Left ventricle myocardium inferior (tissue), 1 donor: ENCODE measurements at regions not wholly inside any gene's neighbourhood (a gene's known extent, or its start where the extent isn't known, plus 50 kb on each side); places are given as distances from the start of the nearest gene placed in this dataset.

ENCODE experiments used
- DNase-seq: peaks from one replicate; pipeline ENCODE4 v3.0.0-alpha.2; 2020
- H3K27ac ChIP-seq: fragments of 200-600 bp; replicated peaks from 2 replicates; pipeline ENCODE4 v1.8.0; 2021
- H3K27me3 ChIP-seq: fragments of 200-600 bp; 2 replicates; pipeline ENCODE4 v1.8.0; 2021; ENCODE audit warnings: low read depth
- H3K36me3 ChIP-seq: fragments of 200-600 bp; 2 replicates; pipeline ENCODE4 v1.8.0; 2021
- H3K4me1 ChIP-seq: fragments of 200-600 bp; 2 replicates; pipeline ENCODE4 v1.8.0; 2021
- H3K4me3 ChIP-seq: fragments of 200-600 bp; 2 replicates; pipeline ENCODE4 v1.8.0; 2021; ENCODE audit warnings: mild to moderate bottlenecking, moderate library complexity
- H3K9me3 ChIP-seq: fragments of 200-600 bp; replicated peaks from 2 replicates; pipeline ENCODE4 v1.8.0; 2021
- intact Hi-C: fragments of 100-400 bp; cut with micrococcal nuclease; formaldehyde crosslinking; loops from one replicate; pipeline ENCODE4 v1.11.0; 2022
- TF ChIP-seq, protein P1 (sequence below): fragments of 200-600 bp; IDR thresholded peaks from 2 replicates; pipeline ENCODE4 v1.8.0; 2021; ENCODE audit warnings: antibody characterized with exemption, mild to moderate bottlenecking, borderline replicate concordance
- donor health status: DM: no; HTN: yes; CAD: no; lungs with severe emphysema.

DNA sequence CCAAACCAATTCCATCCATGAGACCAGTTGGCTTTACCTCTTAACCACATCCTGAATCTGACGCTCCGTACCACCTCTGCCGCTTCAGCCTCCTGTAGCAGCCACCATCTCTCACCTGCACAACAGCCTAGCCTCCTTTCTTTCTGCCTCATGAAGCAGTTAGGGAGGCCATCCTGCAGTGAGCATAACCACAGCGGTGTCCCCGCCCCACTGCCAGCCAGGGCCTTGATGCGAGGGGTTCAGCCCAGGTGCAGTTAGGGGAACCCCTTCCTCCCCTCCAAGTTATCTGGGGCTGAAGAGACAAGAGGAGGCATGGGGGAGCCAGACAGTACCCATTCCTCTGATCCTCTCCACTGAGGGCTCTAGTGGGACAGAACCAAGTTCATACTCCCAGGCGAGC lies 167.0 kb downstream of the C5orf15 start:
- no peak overlapping the region for H3K4me3 ChIP-seq
- TF ChIP-seq, protein P1, sequence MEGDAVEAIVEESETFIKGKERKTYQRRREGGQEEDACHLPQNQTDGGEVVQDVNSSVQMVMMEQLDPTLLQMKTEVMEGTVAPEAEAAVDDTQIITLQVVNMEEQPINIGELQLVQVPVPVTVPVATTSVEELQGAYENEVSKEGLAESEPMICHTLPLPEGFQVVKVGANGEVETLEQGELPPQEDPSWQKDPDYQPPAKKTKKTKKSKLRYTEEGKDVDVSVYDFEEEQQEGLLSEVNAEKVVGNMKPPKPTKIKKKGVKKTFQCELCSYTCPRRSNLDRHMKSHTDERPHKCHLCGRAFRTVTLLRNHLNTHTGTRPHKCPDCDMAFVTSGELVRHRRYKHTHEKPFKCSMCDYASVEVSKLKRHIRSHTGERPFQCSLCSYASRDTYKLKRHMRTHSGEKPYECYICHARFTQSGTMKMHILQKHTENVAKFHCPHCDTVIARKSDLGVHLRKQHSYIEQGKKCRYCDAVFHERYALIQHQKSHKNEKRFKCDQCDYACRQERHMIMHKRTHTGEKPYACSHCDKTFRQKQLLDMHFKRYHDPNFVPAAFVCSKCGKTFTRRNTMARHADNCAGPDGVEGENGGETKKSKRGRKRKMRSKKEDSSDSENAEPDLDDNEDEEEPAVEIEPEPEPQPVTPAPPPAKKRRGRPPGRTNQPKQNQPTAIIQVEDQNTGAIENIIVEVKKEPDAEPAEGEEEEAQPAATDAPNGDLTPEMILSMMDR, result no peak
- H3K27ac ChIP-seq, result no peak overlapping the region
- intact Hi-C loops, result no loop called here
- no peaks in the 10 kb centered on the region for H3K36me3 ChIP-seq
- H3K27me3 ChIP-seq, result peaks cover 29% of the 10 kb centered on the region
- H3K4me1 ChIP-seq, result no peaks in the 10 kb centered on the region
- no peak for DNase-seq
- H3K9me3 ChIP-seq, result no peaks in the 10 kb centered on the region

- peaks cover 41% of the 10 kb centered on the region for H3K27me3 ChIP-seq
- intact Hi-C loops, result no loop called here
- TF ChIP-seq, protein P1, result no peak
These were observed 168.7 kb downstream of the C5orf15 start for GRCh38 chr5:133799571-133800237.

GRCh38 chr5:133797167-133797566 lies 171.3 kb downstream of the C5orf15 start:
- H3K27ac ChIP-seq, result no peak overlapping the region
- no peaks in the 10 kb centered on the region for H3K4me1 ChIP-seq
- TF ChIP-seq, protein P1, result no peak
- H3K9me3 ChIP-seq, result no peaks in the 10 kb centered on the region
- H3K27me3 ChIP-seq, result peaks cover 65% of the 10 kb centered on the region
- intact Hi-C loops, result no loop called here
- DNase-seq, result no peak
- no peaks in the 10 kb centered on the region for H3K36me3 ChIP-seq
- H3K4me3 ChIP-seq, result no peak overlapping the region

More at GRCh38 chr5:133799571-133800237, 168.7 kb downstream of the C5orf15 start:
- Histone ChIP-seq H3K4me3 (no peak overlapping the region), H3K9me3 (no peaks in the 10 kb centered on the region), H3K27ac (no peak overlapping the region), H3K4me1 (no peaks in the 10 kb centered on the region), H3K36me3 (no peaks in the 10 kb centered on the region)
- DNase-seq, result no peak

GRCh38 chr5:133796186-133796585 lies 172.2 kb downstream of the C5orf15 start:
- intact Hi-C loops, result no loop called here
- no peak overlapping the region for H3K27ac ChIP-seq
- H3K4me1 ChIP-seq, result no peaks in the 10 kb centered on the region
- no peak overlapping the region for H3K4me3 ChIP-seq
- no peaks in the 10 kb centered on the region for H3K9me3 ChIP-seq
- peaks cover 70% of the 10 kb centered on the region for H3K27me3 ChIP-seq
- TF ChIP-seq, protein P1, result no peak
- no peak for DNase-seq
- no peaks in the 10 kb centered on the region for H3K36me3 ChIP-seq

DNA sequence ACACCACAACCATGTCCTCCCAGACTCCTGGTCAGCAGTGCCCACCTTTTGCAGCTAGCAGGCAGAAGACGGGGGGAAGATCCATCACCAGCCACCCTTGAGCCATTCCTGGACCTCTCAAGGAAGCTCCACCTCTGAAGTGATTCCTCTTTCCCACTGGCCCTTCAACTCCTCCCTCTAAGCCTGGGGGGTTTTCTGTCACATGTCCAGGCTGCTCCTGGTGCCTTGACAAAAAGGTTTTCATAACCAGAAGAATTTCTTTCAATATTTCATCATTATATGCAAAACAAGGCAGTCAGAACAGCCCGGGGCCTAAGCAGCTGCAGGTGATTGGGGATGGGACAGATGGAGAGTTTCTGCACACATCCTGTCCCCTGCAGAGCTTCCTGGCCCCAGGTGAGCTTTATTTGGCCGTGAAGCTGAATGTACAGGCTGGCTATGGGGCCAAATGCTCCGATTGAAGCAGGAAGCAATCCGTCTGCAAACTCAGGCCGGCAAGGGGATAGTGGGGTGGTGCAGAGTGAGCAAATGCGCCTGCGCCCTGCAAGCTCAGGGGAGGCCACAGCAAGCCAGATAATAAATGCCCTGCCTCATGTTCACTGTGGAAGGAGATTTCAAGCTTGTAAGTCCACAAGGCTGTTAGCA lies 173.5 kb downstream of the C5orf15 start:
- H3K27ac ChIP-seq, result no peak overlapping the region
- H3K27me3 ChIP-seq, result peaks cover 78% of the 10 kb centered on the region
- intact Hi-C loops, result no loop called here
- TF ChIP-seq, protein P1, result no peak
- H3K36me3 ChIP-seq, result no peaks in the 10 kb centered on the region
- DNase-seq, result no peak
- H3K9me3 ChIP-seq, result no peaks in the 10 kb centered on the region
- no peaks in the 10 kb centered on the region for H3K4me1 ChIP-seq
- no peak overlapping the region for H3K4me3 ChIP-seq
